ENCODE measurements at regions not wholly inside any gene's neighbourhood (a gene's known extent, or its start where the extent isn't known, plus 50 kb on each side); places are given as distances from the start of the nearest gene placed in this dataset.

DNA sequence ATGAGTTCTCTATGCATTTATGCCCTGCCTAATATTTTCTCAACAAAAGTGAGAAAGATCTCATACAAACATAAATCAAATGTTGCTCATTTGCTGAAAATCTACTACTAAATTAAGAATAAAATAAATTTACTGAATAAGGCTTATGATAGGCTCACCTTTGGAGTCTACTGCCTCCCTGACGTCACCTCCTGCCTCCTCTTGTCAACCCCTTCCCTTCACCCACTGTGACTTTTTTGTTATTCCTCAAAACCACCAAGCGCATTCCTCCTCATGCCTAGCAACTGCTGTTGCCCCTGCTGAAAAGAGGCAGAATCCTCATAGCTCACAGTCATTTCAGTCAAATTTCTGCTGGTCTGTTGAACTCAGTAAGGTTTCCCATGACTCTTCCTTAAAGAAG is 2422.2 kb downstream of the TP53TG3F start:
- Histone ChIP-seq H3K9me3 (ENCODE audit: low read depth, low read length, poor library complexity, severe bottlenecking) (peaks cover 58% of the 10 kb centered on the region), H3K27me3 (replicated peaks; ENCODE audit: insufficient read depth, low read depth, low read length, poor library complexity) (no peaks in the 10 kb centered on the region), H3K4me1 (ENCODE audit: insufficient read depth, low read length, poor library complexity, severe bottlenecking) (no peaks in the 10 kb centered on the region), H3K27ac (ENCODE audit: low read depth, low read length, poor library complexity, severe bottlenecking) (no peak overlapping the region), H3K36me3 (ENCODE audit: insufficient read depth, low read length, poor library complexity, severe bottlenecking) (no peaks in the 10 kb centered on the region), H3K4me3 (ENCODE audit: low read depth, low read length, poor library complexity, severe bottlenecking) (no peak overlapping the region)
- DNase-seq (ENCODE audit: low spot score): no peak
- POLR2A ChIA-PET (ENCODE audit: low non-redundant PET): no interaction called here
- no TSS peak for BruUV-seq (replicated peaks)
- intact Hi-C loops (cut with micrococcal nuclease; ENCODE audit: unreplicated experiment): no loop called here
- TF ChIP-seq EZH2 (IDR thresholded peaks at IDR 0.05; ENCODE audit: borderline replicate concordance, low read depth, low read length, poor library complexity, severe bottlenecking): no peak
- TF ChIP-seq, protein P1, sequence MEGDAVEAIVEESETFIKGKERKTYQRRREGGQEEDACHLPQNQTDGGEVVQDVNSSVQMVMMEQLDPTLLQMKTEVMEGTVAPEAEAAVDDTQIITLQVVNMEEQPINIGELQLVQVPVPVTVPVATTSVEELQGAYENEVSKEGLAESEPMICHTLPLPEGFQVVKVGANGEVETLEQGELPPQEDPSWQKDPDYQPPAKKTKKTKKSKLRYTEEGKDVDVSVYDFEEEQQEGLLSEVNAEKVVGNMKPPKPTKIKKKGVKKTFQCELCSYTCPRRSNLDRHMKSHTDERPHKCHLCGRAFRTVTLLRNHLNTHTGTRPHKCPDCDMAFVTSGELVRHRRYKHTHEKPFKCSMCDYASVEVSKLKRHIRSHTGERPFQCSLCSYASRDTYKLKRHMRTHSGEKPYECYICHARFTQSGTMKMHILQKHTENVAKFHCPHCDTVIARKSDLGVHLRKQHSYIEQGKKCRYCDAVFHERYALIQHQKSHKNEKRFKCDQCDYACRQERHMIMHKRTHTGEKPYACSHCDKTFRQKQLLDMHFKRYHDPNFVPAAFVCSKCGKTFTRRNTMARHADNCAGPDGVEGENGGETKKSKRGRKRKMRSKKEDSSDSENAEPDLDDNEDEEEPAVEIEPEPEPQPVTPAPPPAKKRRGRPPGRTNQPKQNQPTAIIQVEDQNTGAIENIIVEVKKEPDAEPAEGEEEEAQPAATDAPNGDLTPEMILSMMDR (conservative IDR thresholded peaks at IDR 0.05; ENCODE audit: low read depth, low read length): no peak
- CTCF ChIA-PET: no interaction called here

DNA sequence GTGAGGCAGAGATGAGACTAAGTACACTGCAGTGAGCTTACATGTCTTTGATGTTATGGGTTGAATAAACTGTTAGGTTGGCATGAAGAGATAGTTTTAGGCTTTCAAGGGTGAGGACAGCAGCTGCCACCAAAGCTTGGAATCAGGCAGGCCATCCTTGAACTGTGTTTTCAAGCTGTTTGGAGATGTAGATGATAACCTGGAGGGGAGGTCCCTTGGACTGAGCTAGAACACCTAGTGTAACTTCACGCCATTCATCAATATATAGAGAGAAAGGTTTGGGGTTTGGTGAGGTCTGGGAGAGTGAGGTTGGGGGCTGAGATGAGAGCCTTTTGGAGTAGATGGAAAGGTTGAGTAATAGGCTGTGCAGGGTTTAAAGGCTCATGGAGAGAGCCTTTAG is 2447.0 kb downstream of the TP53TG3F start:
- H3K4me3 ChIP-seq (ENCODE audit: low read depth, low read length, poor library complexity, severe bottlenecking): no peak overlapping the region

DNA sequence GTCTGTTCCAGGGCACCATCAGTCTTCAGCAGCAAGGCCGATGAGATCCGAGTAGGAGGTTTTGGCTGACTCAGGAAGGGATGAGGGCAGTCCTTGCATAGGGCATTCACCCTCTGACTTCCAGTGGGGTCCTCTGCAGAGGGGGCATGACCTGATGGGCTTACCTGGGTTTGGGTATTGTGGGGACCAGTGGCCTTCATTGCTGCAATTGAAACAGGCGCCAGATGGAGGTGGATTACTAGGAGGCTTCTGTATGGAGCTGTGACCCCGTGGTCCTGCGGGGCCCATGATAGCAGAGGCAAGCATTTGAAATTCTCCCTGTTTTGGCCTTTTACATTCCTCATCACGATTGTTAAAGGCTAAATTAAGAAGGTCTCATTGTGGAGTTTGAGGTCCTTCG is 2448.7 kb downstream of the TP53TG3F start:
- no peak for TF ChIP-seq EZH2 (IDR thresholded peaks at IDR 0.05; ENCODE audit: borderline replicate concordance, low read depth, low read length, poor library complexity, severe bottlenecking)
- TF ChIP-seq, protein P1 (conservative IDR thresholded peaks at IDR 0.05; ENCODE audit: low read depth, low read length): no peak
- Histone ChIP-seq H3K4me3 (ENCODE audit: low read depth, low read length, poor library complexity, severe bottlenecking) (no peak overlapping the region), H3K27ac (ENCODE audit: low read depth, low read length, poor library complexity, severe bottlenecking) (no peak overlapping the region), H3K36me3 (ENCODE audit: insufficient read depth, low read length, poor library complexity, severe bottlenecking) (no peaks in the 10 kb centered on the region), H3K4me1 (ENCODE audit: insufficient read depth, low read length, poor library complexity, severe bottlenecking) (no peaks in the 10 kb centered on the region), H3K9me3 (ENCODE audit: low read depth, low read length, poor library complexity, severe bottlenecking) (peaks cover 19% of the 10 kb centered on the region), H3K27me3 (replicated peaks; ENCODE audit: insufficient read depth, low read depth, low read length, poor library complexity) (no peaks in the 10 kb centered on the region)
- CTCF ChIA-PET: no interaction called here
- BruUV-seq (replicated peaks): no TSS peak
- intact Hi-C loops (cut with micrococcal nuclease; ENCODE audit: unreplicated experiment): no loop called here
- POLR2A ChIA-PET (ENCODE audit: low non-redundant PET): no interaction called here
- DNase-seq (ENCODE audit: low spot score): no peak

More for the DNA sequence above, 2447.0 kb downstream of the TP53TG3F start:
- TF ChIP-seq, protein P1 (conservative IDR thresholded peaks at IDR 0.05; ENCODE audit: low read depth, low read length): no peak
- no peak for TF ChIP-seq EZH2 (IDR thresholded peaks at IDR 0.05; ENCODE audit: borderline replicate concordance, low read depth, low read length, poor library complexity, severe bottlenecking)
- H3K4me1 ChIP-seq (ENCODE audit: insufficient read depth, low read length, poor library complexity, severe bottlenecking): no peaks in the 10 kb centered on the region
- ChIA-PET CTCF (no interaction called here), POLR2A (ENCODE audit: low non-redundant PET) (no interaction called here)
- H3K27ac ChIP-seq (ENCODE audit: low read depth, low read length, poor library complexity, severe bottlenecking): no peak overlapping the region
- BruUV-seq (replicated peaks): no TSS peak
- intact Hi-C loops (cut with micrococcal nuclease; ENCODE audit: unreplicated experiment): no loop called here
- no peak for DNase-seq (ENCODE audit: low spot score)
- no peaks in the 10 kb centered on the region for H3K27me3 ChIP-seq (replicated peaks; ENCODE audit: insufficient read depth, low read depth, low read length, poor library complexity)
- no peaks in the 10 kb centered on the region for H3K36me3 ChIP-seq (ENCODE audit: insufficient read depth, low read length, poor library complexity, severe bottlenecking)
- peaks cover 7% of the 10 kb centered on the region for H3K9me3 ChIP-seq (ENCODE audit: low read depth, low read length, poor library complexity, severe bottlenecking)
